ENCODE measurements at regions not wholly inside any gene's neighbourhood (a gene's known extent, or its start where the extent isn't known, plus 50 kb on each side); places are given as distances from the start of the nearest gene placed in this dataset.

DNA sequence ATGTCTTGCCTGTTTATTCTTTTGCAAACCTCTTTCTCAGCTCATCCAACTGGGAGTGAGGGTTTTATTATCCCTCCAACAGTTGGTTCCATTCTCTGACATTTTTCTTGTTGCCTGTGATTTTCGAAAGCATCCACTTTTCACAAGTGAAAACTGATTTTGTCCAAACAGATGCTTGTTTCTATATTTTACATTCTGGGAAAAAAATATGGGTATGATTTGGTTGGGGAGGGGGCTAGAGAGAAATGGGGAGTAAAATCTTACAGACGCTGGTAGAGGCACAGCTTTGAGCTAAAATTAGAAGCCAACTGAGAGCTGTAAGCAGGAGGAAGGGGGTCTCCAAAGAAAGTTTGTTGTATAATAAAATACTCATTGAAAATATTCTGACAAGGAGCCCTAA, 745.3 kb upstream of the CELF4 start:
- TF ChIP-seq POLR2A (IDR thresholded peaks at IDR 0.05) = no peak
- TF ChIP-seq, protein P1, sequence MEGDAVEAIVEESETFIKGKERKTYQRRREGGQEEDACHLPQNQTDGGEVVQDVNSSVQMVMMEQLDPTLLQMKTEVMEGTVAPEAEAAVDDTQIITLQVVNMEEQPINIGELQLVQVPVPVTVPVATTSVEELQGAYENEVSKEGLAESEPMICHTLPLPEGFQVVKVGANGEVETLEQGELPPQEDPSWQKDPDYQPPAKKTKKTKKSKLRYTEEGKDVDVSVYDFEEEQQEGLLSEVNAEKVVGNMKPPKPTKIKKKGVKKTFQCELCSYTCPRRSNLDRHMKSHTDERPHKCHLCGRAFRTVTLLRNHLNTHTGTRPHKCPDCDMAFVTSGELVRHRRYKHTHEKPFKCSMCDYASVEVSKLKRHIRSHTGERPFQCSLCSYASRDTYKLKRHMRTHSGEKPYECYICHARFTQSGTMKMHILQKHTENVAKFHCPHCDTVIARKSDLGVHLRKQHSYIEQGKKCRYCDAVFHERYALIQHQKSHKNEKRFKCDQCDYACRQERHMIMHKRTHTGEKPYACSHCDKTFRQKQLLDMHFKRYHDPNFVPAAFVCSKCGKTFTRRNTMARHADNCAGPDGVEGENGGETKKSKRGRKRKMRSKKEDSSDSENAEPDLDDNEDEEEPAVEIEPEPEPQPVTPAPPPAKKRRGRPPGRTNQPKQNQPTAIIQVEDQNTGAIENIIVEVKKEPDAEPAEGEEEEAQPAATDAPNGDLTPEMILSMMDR (IDR thresholded peaks at IDR 0.05) = no peak
- Histone ChIP-seq H3K4me1 (no peaks in the 10 kb centered on the region), H3K4me3 (no peak overlapping the region), H3K27me3 (no peaks in the 10 kb centered on the region), H3K27ac (no peak overlapping the region), H3K9me3 (no peaks in the 10 kb centered on the region), H3K36me3 (no peaks in the 10 kb centered on the region)
- no peak for DNase-seq

DNA sequence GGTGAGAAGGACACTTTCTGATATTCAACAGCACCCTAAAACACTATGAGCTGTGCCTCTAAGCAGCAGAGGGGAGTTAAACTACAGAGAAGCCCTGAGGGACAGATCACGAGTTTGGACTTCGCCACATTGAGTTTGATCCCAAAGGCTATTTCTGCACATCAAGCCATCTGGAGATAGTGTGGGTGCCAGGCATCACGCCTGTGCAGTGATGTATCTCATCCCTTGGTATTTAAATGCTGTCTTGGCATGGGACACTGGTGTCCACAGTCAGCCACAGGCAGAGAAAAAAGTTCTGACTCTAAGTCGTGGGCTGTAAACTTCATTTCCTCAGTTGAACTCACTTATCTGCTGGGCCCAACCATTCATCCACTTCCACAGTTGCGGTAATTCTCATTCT, 742.3 kb upstream of the CELF4 start:
- no peak overlapping the region for H3K27ac ChIP-seq
- no peak for DNase-seq
- no peak overlapping the region for H3K4me3 ChIP-seq
- no peaks in the 10 kb centered on the region for H3K4me1 ChIP-seq
- H3K27me3 ChIP-seq = no peaks in the 10 kb centered on the region
- H3K9me3 ChIP-seq = no peaks in the 10 kb centered on the region
- H3K36me3 ChIP-seq = no peaks in the 10 kb centered on the region
- TF ChIP-seq POLR2A (IDR thresholded peaks at IDR 0.05) = no peak
- TF ChIP-seq, protein P1 (IDR thresholded peaks at IDR 0.05) = no peak

DNA sequence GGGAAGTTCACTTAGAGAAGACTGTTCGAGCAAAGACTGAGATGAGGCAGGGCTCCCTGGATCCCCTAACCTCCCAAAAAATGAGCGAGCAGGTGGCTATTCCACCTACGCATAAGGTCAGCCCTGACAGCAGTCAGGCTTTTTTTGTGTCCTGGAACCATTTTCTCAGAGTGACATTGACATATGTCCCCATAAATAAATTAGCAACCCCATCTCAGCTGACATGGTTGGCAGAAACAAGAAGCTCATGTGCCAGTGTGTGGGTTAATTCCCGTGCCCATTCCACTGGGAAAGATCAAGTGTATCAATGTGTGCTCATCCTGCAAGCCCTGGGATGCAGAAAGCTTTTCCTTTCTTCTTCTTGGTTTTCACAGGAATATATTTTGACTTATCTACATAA, 740.4 kb upstream of the CELF4 start:
- no peak for DNase-seq
- Histone ChIP-seq H3K27ac (no peak overlapping the region), H3K27me3 (no peaks in the 10 kb centered on the region), H3K36me3 (no peaks in the 10 kb centered on the region), H3K4me3 (no peak overlapping the region), H3K4me1 (no peaks in the 10 kb centered on the region), H3K9me3 (no peaks in the 10 kb centered on the region)
- TF ChIP-seq POLR2A (IDR thresholded peaks at IDR 0.05) = no peak
- TF ChIP-seq, protein P1 (IDR thresholded peaks at IDR 0.05) = no peak

DNA sequence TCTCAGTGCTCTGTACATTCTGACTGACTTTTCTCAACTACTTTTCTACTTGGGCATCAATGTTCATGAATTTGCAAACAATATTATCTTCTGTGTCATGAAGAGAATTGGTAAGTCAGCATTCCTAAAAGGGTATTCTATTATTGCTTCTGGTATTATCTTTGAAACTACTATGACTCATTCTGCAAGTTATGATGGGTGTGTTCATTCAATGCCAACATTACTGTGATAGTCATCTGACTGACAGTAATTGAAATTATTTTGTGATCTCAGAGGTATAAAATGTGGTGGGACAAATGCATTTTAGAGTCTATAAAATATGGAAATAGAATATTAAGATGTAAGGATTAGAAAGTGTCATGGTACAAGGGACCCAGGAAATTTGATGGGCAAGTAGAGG, 736.0 kb upstream of the CELF4 start:
- no peak overlapping the region for H3K27ac ChIP-seq
- H3K9me3 ChIP-seq = no peaks in the 10 kb centered on the region
- DNase-seq = no peak
- no peak overlapping the region for H3K4me3 ChIP-seq
- H3K36me3 ChIP-seq = no peaks in the 10 kb centered on the region
- no peaks in the 10 kb centered on the region for H3K27me3 ChIP-seq
- no peaks in the 10 kb centered on the region for H3K4me1 ChIP-seq
- TF ChIP-seq POLR2A (IDR thresholded peaks at IDR 0.05) = no peak

DNA sequence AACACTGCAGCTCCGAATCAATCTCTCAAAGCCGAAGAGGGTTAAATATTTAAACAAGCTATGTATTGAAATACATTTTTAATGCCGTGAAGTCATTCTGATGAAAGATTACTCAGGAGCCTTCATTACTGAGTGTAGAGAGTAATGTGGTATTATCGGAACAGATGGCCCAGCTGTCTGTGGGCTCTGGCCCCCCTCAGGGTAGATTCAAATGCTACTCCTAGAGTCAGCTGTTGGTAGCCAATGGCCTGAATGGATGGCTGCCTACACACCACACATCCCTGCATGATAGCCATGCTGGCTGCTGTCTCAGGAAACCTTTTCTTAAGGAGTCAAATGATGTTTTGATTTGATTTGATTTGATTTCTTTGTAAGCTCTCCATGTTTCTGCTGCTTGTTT, 732.3 kb upstream of the CELF4 start:
- no peaks in the 10 kb centered on the region for H3K27me3 ChIP-seq
- H3K4me3 ChIP-seq = no peak overlapping the region
- TF ChIP-seq, protein P1 (IDR thresholded peaks at IDR 0.05) = no peak
- TF ChIP-seq POLR2A (IDR thresholded peaks at IDR 0.05) = no peak
- H3K4me1 ChIP-seq = no peaks in the 10 kb centered on the region
- no peak for DNase-seq
- H3K27ac ChIP-seq = no peak overlapping the region
- H3K36me3 ChIP-seq = no peaks in the 10 kb centered on the region
- H3K9me3 ChIP-seq = no peaks in the 10 kb centered on the region

DNA sequence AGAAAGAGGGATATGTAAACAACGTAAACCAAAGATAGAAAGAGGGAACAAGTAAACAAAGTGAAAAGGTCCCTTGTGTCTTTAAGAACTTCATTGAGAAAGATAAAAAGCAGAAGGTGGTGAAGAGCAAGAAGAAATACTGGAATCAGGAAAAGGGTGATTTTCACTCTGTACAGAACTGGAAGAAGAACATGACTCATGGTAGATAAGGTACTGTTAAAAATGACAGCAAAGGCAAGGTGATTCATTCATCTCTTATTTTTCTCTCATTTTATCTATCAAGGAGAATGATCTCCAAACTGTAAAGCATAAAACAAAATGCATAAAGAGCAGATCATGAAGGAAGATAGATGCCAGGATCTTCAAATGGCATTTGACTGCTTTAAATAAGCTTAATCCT, 724.6 kb upstream of the CELF4 start:
- no peak for TF ChIP-seq POLR2A (IDR thresholded peaks at IDR 0.05)
- TF ChIP-seq, protein P1 (IDR thresholded peaks at IDR 0.05) = no peak
- Histone ChIP-seq H3K27ac (no peak overlapping the region), H3K36me3 (no peaks in the 10 kb centered on the region), H3K4me1 (no peaks in the 10 kb centered on the region), H3K9me3 (no peaks in the 10 kb centered on the region), H3K4me3 (no peak overlapping the region), H3K27me3 (no peaks in the 10 kb centered on the region)
- no peak for DNase-seq

Data from Peyer's patch (tissue), 4 donors.